HCT116 (cell line): ENCODE measurements at regions not wholly inside any gene's neighbourhood (a gene's known extent, or its start where the extent isn't known, plus 50 kb on each side); places are given as distances from the start of the nearest gene placed in this dataset.

Experiments
- ATAC-seq: fragments of 200-7000 bp; cut with Tn5 transposase; 2 replicates; pipeline ENCODE4 v1.9.1; 2020; ENCODE audit warnings: mild to moderate bottlenecking, moderate library complexity
- BruUV-seq: library from RNA; stranded (reverse); fragments of 400-500 nt; replicated peaks from 2 replicates; lab custom pipeline; 2021; lab: Mats Ljungman, UMichigan
- CTCF ChIA-PET: fragments of 300-600 bp; sonication (Branson Sonifier 250); formaldehyde crosslinking; loops from one replicate; lab custom pipeline; 2021; ENCODE audit warnings: antibody characterized with exemption; lab: Charles Lee
- POLR2A ChIA-PET: fragments of 300-600, 350-600 bp; sonication (Branson Sonifier 250); formaldehyde crosslinking; loops from one replicate; lab custom pipeline; 2021; ENCODE audit warnings: antibody characterized with exemption; lab: Charles Lee
- RAD21 ChIA-PET, 2 experiments: fragments of 300-600 bp; sonication (Branson Sonifier 250); formaldehyde crosslinking; loops; one replicate each; lab custom pipeline; 2023; ENCODE audit warnings: low total read pairs in 2 of 2; ENCODE audit not compliant: uncharacterized antibody in 2 of 2, unreplicated experiment in 2 of 2, low non-redundant PET in 1 of 2; lab: Charles Lee
- DNase-seq: peaks from one replicate; pipeline ENCODE4 v3.0.0-alpha.2; 2010; ENCODE audit warnings: low read depth, low spot score
- H2AFZ ChIP-seq: fragments of 200-600 bp; shearing (Covaris generic), sonication (generic); 2 replicates; pipeline ENCODE4 v1.6.1; 2017; ENCODE audit warnings: low read depth, mixed run types, mixed read lengths, antibody characterized with exemption, low read length; ENCODE audit not compliant: poor library complexity, severe bottlenecking
- H3K27ac ChIP-seq: 2 replicates; pipeline ENCODE4 v1.5.1; 2012; ENCODE audit warnings: low read depth, low read length
- H3K27me3 ChIP-seq: fragments of 200-600 bp; sonication (generic); 2 replicates; pipeline ENCODE4 v1.6.1; 2016; ENCODE audit warnings: mixed run types, low read length, mixed read lengths; ENCODE audit not compliant: insufficient read depth
- H3K36me3 ChIP-seq, 2 experiments: fragments of 200-500 bp in 1 of 2; fragments of 200-600 bp in 1 of 2; sonication (Bioruptor generic) in 1 of 2; sonication (generic) in 1 of 2; 2 replicates each; pipeline versions ENCODE4 v1.5.1 to v1.6.1; 2014 to 2016; ENCODE audit warnings: low read length in 2 of 2, inconsistent platforms in 1 of 2, mixed read lengths in 1 of 2, mixed run types in 1 of 2; ENCODE audit not compliant: insufficient read depth in 2 of 2, control insufficient read depth in 1 of 2
- H3K4me1 ChIP-seq, 2 experiments: fragments of 200-600 bp in 1 of 2; sonication (generic) in 1 of 2; 2 replicates each; pipeline versions ENCODE4 v1.5.1 to v1.6.1; 2012 to 2017; ENCODE audit warnings: low read length in 2 of 2, inconsistent platforms in 1 of 2, mild to moderate bottlenecking in 1 of 2, mixed read lengths in 1 of 2, mixed run types in 1 of 2, moderate library complexity in 1 of 2; ENCODE audit not compliant: insufficient read depth in 2 of 2, control insufficient read depth in 1 of 2
- H3K4me2 ChIP-seq: fragments of 200-600 bp; sonication (generic); 2 replicates; pipeline ENCODE4 v1.6.1; 2017; ENCODE audit warnings: mixed run types, low read length, mixed read lengths
- H3K4me3 ChIP-seq, 2 experiments: fragments of 200-600 bp in 1 of 2; sonication (generic) in 1 of 2; replicated peaks in 1 of 2; 2 replicates each; pipeline ENCODE4 v1.5.1; 2011 to 2016; ENCODE audit warnings: low read length in 2 of 2, control low read depth in 1 of 2, low read depth in 1 of 2, mild to moderate bottlenecking in 1 of 2, mixed read lengths in 1 of 2, mixed run types in 1 of 2
- H3K79me2 ChIP-seq: fragments of 200-600 bp; sonication (generic); 2 replicates; pipeline ENCODE4 v1.6.1; 2017; ENCODE audit warnings: mild to moderate bottlenecking, mixed run types, low read length, moderate library complexity, mixed read lengths; ENCODE audit not compliant: insufficient read depth
- H3K9ac ChIP-seq: fragments of 200-600 bp; sonication (generic); 2 replicates; pipeline ENCODE4 v1.6.1; 2016; ENCODE audit warnings: low read length, mixed read lengths
- H3K9me2 ChIP-seq: fragments of 200-600 bp; sonication (generic), shearing (Covaris generic); 2 replicates; pipeline ENCODE4 v1.6.1; 2017; ENCODE audit warnings: mixed run types, mild to moderate bottlenecking, moderate library complexity; ENCODE audit not compliant: insufficient read depth
- H3K9me3 ChIP-seq, 2 experiments: fragments of 200-500 bp in 1 of 2; fragments of 200-600 bp in 1 of 2; sonication (Bioruptor generic) in 1 of 2; sonication (generic) in 1 of 2; 2 replicates each; pipeline ENCODE4 v1.6.1; 2014 to 2017; ENCODE audit warnings: low read length in 2 of 2, mixed read lengths in 2 of 2, inconsistent platforms in 1 of 2, low read depth in 1 of 2, mild to moderate bottlenecking in 1 of 2, mixed run types in 1 of 2, moderate library complexity in 1 of 2; ENCODE audit not compliant: control insufficient read depth in 1 of 2, insufficient read depth in 1 of 2
- H4K20me1 ChIP-seq: fragments of 200-600 bp; sonication (generic), shearing (Covaris generic); 2 replicates; pipeline ENCODE4 v1.6.1; 2017; ENCODE audit warnings: mixed run types, mild to moderate bottlenecking, moderate library complexity; ENCODE audit not compliant: insufficient read depth
- CBX3 ChIP-seq: IDR thresholded peaks from 2 replicates; pipeline ENCODE4 v1.6.1; 2012; ENCODE audit warnings: low read depth
- EGR1 ChIP-seq: IDR thresholded peaks from 2 replicates; pipeline ENCODE4 v1.6.1; 2012; ENCODE audit warnings: low read depth
- ELF1 ChIP-seq: IDR thresholded peaks from 2 replicates; pipeline ENCODE4 v1.6.1; 2012; ENCODE audit warnings: low read depth, borderline replicate concordance
- EZH2phosphoT487 ChIP-seq: fragments of 200-600 bp; IDR thresholded peaks from 2 replicates; pipeline ENCODE4 v1.6.1; 2018; ENCODE audit warnings: antibody characterized with exemption, borderline replicate concordance
- FOSL1 ChIP-seq: IDR thresholded peaks from 2 replicates; pipeline ENCODE4 v1.6.1; 2012; ENCODE audit warnings: low read depth
- JUND ChIP-seq: IDR thresholded peaks from 2 replicates; pipeline ENCODE4 v1.6.1; 2012
- POLR2A ChIP-seq: IDR thresholded peaks from 2 replicates; pipeline ENCODE4 v1.7.0; 2011; ENCODE audit warnings: borderline replicate concordance; ENCODE audit not compliant: insufficient read depth, insufficient read length; ENCODE audit errors: extremely low read depth
- POLR2AphosphoS5 ChIP-seq: IDR thresholded peaks from 2 replicates; pipeline ENCODE4 v1.6.1; 2011; ENCODE audit warnings: mild to moderate bottlenecking, low read depth, low read length, moderate library complexity
- RAD21 ChIP-seq: IDR thresholded peaks from 2 replicates; pipeline ENCODE4 v1.6.1; 2012; ENCODE audit warnings: low read depth, mild to moderate bottlenecking
- SP1 ChIP-seq: IDR thresholded peaks from 2 replicates; pipeline ENCODE4 v1.6.1; 2012; ENCODE audit warnings: low read depth
- SRF ChIP-seq: IDR thresholded peaks from 2 replicates; pipeline ENCODE4 v1.6.1; 2012; ENCODE audit warnings: low read depth
- YY1 ChIP-seq: IDR thresholded peaks from 2 replicates; pipeline ENCODE4 v1.6.1; 2011; ENCODE audit warnings: low read length, low read depth, moderate library complexity, mild to moderate bottlenecking; ENCODE audit not compliant: insufficient replicate concordance; ENCODE audit errors: extremely low read depth
- ZFX ChIP-seq: fragments of 450-650 bp; IDR thresholded peaks from 2 replicates; pipeline ENCODE4 v1.6.1; 2017
- ZNF274 ChIP-seq: fragments of 200-500 bp; sonication (Bioruptor generic); IDR thresholded peaks from 2 replicates; pipeline ENCODE4 v1.6.1; 2014; ENCODE audit warnings: mild to moderate bottlenecking, low read depth, low read length, inconsistent platforms
- intact Hi-C: fragments of 100-400 bp; cut with micrococcal nuclease; formaldehyde crosslinking; loops from 2 replicates; pipeline ENCODE4 v1.10.0; 2022
- TF ChIP-seq, protein P1 (sequence below): IDR thresholded peaks from 2 replicates; pipeline ENCODE4 v1.6.1; 2012
- TF ChIP-seq, protein P2 (sequence below): IDR thresholded peaks from 2 replicates; pipeline ENCODE4 v1.6.1; 2012
- TF ChIP-seq, protein P3 (sequence below): IDR thresholded peaks from 2 replicates; pipeline ENCODE4 v1.6.1; 2012; ENCODE audit warnings: low read depth

DNA sequence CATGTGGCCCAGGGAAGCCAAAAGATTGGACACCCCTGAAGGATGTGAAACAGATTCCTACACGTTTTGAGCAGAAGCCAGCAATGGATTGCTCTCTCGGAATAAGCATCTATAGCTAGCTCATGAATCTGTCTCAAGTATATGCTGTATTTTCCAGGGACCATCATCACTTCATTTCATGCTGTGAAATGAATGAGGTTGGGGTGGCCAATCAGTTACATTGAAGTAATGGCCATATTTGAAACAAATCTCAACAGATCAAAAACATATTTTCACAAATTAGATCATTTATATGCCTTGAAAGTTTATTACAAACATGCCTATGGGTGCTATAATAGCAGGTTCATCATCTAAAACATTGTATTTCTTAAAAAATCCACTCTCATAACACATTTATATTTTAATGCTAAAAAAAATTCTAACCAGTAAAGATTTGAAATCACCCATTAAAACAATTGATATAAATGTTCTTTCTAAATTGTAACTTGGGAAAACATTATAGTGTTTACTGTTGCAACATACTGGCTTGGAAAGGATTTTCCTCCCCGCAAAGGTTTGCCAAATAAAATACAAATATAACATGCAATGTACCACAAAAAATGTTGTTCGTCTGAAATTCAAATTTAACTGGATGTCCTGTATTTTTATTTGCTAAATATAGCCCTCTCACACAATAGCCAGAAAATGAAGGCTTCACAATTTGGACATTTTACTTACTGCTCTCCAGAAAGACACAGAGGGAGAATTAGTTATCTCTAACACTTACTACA, 743.6 kb downstream of the KCNJ2 start:
- no peaks in the 10 kb centered on the region for H3K36me3 ChIP-seq
- ChIA-PET POLR2A (no interaction called here), CTCF (no interaction called here), RAD21 (no interaction called here)
- no peaks in the 10 kb centered on the region for H3K9me2 ChIP-seq
- no peak overlapping the region for H2AFZ ChIP-seq
- H3K4me3 ChIP-seq, result no peak overlapping the region
- no peak for DNase-seq
- no peaks in the 10 kb centered on the region for H4K20me1 ChIP-seq
- TF ChIP-seq ZNF274, result no peak
- no peak for TF ChIP-seq FOSL1
- TF ChIP-seq SRF, result no peak
- TF ChIP-seq, protein P1, sequence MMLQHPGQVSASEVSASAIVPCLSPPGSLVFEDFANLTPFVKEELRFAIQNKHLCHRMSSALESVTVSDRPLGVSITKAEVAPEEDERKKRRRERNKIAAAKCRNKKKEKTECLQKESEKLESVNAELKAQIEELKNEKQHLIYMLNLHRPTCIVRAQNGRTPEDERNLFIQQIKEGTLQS, result no peak
- TF ChIP-seq, protein P2, sequence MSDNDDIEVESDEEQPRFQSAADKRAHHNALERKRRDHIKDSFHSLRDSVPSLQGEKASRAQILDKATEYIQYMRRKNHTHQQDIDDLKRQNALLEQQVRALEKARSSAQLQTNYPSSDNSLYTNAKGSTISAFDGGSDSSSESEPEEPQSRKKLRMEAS, result no peak
- no peak for TF ChIP-seq ZFX
- TF ChIP-seq POLR2AphosphoS5, result no peak
- TF ChIP-seq SP1, result no peak
- TF ChIP-seq YY1, result no peak
- TF ChIP-seq EGR1, result no peak
- TF ChIP-seq JUND, result no peak
- TF ChIP-seq, all 23 proteins: peak for 0
- H3K4me1 ChIP-seq, result no peaks in the 10 kb centered on the region
- H3K27me3 ChIP-seq, result no peaks in the 10 kb centered on the region
- no peaks in the 10 kb centered on the region for H3K79me2 ChIP-seq
- no TSS peak for BruUV-seq
- intact Hi-C loops, result no loop called here
- H3K27ac ChIP-seq, result no peak overlapping the region
- H3K9ac ChIP-seq, result no peak overlapping the region
- no peaks in the 10 kb centered on the region for H3K9me3 ChIP-seq
- H3K4me2 ChIP-seq, result no peak overlapping the region
- no peak for ATAC-seq

DNA sequence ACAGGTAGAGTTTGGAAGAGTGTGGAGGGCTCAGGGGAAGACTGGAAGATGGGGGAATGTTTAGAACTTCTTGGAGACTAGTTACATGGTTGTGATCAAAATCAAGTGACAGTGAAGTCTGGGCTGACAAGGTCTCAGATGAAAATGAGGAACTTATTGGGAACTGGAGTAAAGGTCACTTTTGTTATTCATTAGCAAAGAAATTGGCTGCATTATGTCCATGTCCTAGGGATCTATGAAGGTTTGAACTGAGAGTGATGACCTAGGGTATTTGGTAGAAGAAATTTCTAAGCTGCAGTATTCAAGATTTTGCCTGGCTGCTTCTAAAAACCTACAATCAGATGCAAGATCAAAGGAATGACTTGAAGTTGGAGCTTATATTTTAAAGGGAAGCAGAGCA, 747.1 kb downstream of the KCNJ2 start:
- Histone ChIP-seq H2AFZ (no peak overlapping the region), H3K36me3 (no peaks in the 10 kb centered on the region), H3K27me3 (no peaks in the 10 kb centered on the region), H3K4me2 (no peak overlapping the region), H3K9me2 (no peaks in the 10 kb centered on the region), H3K27ac (no peak overlapping the region), H3K9me3 (no peaks in the 10 kb centered on the region), H3K4me1 (no peaks in the 10 kb centered on the region), H3K9ac (no peak overlapping the region), H4K20me1 (no peaks in the 10 kb centered on the region), H3K4me3 (no peak overlapping the region), H3K79me2 (no peaks in the 10 kb centered on the region)
- no peak for ATAC-seq
- CTCF ChIA-PET, result no interaction called here
- RAD21 ChIA-PET, result no interaction called here
- POLR2A ChIA-PET, result no interaction called here
- no TSS peak for BruUV-seq
- intact Hi-C loops, result no loop called here
- DNase-seq, result no peak
- TF ChIP-seq POLR2A (no peak), EZH2phosphoT487 (no peak), CBX3 (no peak), YY1 (no peak), ELF1 (no peak), JUND (no peak), RAD21 (no peak), FOSL1 (no peak)
- TF ChIP-seq, protein P1, result no peak
- TF ChIP-seq, protein P2, result no peak
- TF ChIP-seq, protein P3, sequence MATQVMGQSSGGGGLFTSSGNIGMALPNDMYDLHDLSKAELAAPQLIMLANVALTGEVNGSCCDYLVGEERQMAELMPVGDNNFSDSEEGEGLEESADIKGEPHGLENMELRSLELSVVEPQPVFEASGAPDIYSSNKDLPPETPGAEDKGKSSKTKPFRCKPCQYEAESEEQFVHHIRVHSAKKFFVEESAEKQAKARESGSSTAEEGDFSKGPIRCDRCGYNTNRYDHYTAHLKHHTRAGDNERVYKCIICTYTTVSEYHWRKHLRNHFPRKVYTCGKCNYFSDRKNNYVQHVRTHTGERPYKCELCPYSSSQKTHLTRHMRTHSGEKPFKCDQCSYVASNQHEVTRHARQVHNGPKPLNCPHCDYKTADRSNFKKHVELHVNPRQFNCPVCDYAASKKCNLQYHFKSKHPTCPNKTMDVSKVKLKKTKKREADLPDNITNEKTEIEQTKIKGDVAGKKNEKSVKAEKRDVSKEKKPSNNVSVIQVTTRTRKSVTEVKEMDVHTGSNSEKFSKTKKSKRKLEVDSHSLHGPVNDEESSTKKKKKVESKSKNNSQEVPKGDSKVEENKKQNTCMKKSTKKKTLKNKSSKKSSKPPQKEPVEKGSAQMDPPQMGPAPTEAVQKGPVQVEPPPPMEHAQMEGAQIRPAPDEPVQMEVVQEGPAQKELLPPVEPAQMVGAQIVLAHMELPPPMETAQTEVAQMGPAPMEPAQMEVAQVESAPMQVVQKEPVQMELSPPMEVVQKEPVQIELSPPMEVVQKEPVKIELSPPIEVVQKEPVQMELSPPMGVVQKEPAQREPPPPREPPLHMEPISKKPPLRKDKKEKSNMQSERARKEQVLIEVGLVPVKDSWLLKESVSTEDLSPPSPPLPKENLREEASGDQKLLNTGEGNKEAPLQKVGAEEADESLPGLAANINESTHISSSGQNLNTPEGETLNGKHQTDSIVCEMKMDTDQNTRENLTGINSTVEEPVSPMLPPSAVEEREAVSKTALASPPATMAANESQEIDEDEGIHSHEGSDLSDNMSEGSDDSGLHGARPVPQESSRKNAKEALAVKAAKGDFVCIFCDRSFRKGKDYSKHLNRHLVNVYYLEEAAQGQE, result no peak
